AG04450 (cell line): ENCODE measurements at regions not wholly inside any gene's neighbourhood (a gene's known extent, or its start where the extent isn't known, plus 50 kb on each side); places are given as distances from the start of the nearest gene placed in this dataset.
"Not testable (repeated sequence)": the region's sequence is repeated elsewhere in the genome, so short reads cannot be mapped to it uniquely, and the experiment has no call there.

Experiments used
- CTCF ChIA-PET: fragments of 300-600, 350-600 bp; formaldehyde crosslinking; extraction: SDS; loops from one replicate; lab custom pipeline; 2022; ENCODE audit warnings: antibody characterized with exemption, inconsistent platforms; lab: Charles Lee
- POLR2A ChIA-PET: fragments of 350-600 bp; formaldehyde crosslinking; extraction: SDS; loops from one replicate; lab custom pipeline; 2021; ENCODE audit warnings: antibody characterized with exemption, inconsistent platforms; lab: Yijun Ruan, JAX
- DNase-seq: peaks from one replicate; pipeline ENCODE4 v3.0.0-alpha.2; 2011; ENCODE audit warnings: low read depth, low spot score
- H3K27ac ChIP-seq: one replicate; pipeline ENCODE4 v1.5.1; 2012; ENCODE audit warnings: low read depth, low read length, control low read depth
- H3K27me3 ChIP-seq: one replicate; pipeline ENCODE4 v1.6.0; 2012; ENCODE audit warnings: low read length; ENCODE audit not compliant: control insufficient read depth, insufficient read depth
- H3K4me3 ChIP-seq: 2 replicates; pipeline ENCODE4 v1.5.1; 2011; ENCODE audit warnings: mild to moderate bottlenecking, low read depth, low read length, control low read depth
- H3K9me3 ChIP-seq: 2 replicates; pipeline ENCODE4 v1.5.1; 2012; ENCODE audit warnings: low read length; ENCODE audit not compliant: control insufficient read depth, insufficient read depth
- TF ChIP-seq, protein P1 (sequence below): IDR thresholded peaks from 2 replicates; pipeline ENCODE4 v1.5.1; 2011; ENCODE audit warnings: low read depth, low read length, control low read depth, inconsistent platforms

- ChIA-PET POLR2A (no interaction called here), CTCF (interaction anchor here (1.1 kb wide), 1 partner anchor 500 kb away, joined by 3 read pairs; no protein-coding TSS in a partner anchor)
- no peak overlapping the region for H3K27ac ChIP-seq
- DNase-seq, result no peak
- H3K27me3 ChIP-seq, result no peaks in the 10 kb centered on the region
- no peaks in the 10 kb centered on the region; the same call in 1 of the 2 replicates for H3K9me3 ChIP-seq
- TF ChIP-seq, protein P1, sequence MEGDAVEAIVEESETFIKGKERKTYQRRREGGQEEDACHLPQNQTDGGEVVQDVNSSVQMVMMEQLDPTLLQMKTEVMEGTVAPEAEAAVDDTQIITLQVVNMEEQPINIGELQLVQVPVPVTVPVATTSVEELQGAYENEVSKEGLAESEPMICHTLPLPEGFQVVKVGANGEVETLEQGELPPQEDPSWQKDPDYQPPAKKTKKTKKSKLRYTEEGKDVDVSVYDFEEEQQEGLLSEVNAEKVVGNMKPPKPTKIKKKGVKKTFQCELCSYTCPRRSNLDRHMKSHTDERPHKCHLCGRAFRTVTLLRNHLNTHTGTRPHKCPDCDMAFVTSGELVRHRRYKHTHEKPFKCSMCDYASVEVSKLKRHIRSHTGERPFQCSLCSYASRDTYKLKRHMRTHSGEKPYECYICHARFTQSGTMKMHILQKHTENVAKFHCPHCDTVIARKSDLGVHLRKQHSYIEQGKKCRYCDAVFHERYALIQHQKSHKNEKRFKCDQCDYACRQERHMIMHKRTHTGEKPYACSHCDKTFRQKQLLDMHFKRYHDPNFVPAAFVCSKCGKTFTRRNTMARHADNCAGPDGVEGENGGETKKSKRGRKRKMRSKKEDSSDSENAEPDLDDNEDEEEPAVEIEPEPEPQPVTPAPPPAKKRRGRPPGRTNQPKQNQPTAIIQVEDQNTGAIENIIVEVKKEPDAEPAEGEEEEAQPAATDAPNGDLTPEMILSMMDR, result no peak
- no peak overlapping the region for H3K4me3 ChIP-seq
Measured at GRCh38 chr7:115177103-115177502, 255.2 kb downstream of the MDFIC start.

- CTCF ChIA-PET, H3K27me3 ChIP-seq, H3K9me3 ChIP-seq, DNase-seq, H3K4me3 ChIP-seq, POLR2A ChIA-PET, H3K27ac ChIP-seq: not testable (repeated sequence)
Measured at GRCh38 chr7:115172397-115172796, 250.5 kb downstream of the MDFIC start.

- no peak overlapping the region for H3K4me3 ChIP-seq
- DNase-seq, result no peak
- POLR2A ChIA-PET, result no interaction called here
- H3K27me3 ChIP-seq, result no peaks in the 10 kb centered on the region
- TF ChIP-seq, protein P1, result no peak
- CTCF ChIA-PET, result no interaction called here
- no peak overlapping the region for H3K27ac ChIP-seq
- no peaks in the 10 kb centered on the region for H3K9me3 ChIP-seq
Measured at GRCh38 chr7:115153769-115154477, 232.0 kb downstream of the MDFIC start.

DNA sequence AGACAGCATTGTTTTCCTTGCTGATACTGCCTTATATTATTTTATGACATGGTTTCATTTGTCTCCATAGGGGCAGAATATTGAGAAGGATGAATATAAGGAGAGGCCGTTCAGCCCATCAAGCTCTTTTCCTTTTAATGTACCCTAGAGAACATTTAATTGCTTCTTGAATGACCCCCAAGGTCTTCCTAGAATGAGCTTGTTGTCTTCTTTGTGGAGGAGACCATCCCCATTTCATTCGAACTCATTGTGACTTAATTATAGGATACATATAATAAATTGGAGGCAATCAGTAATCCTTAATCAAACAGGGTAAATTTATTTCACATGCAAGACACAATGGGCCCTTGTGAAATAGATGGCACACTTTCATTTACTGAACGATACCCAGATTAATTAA, 231.3 kb downstream of the MDFIC start:
- H3K4me3 ChIP-seq, result no peak overlapping the region
- no peaks in the 10 kb centered on the region for H3K27me3 ChIP-seq
- no peak overlapping the region for H3K27ac ChIP-seq
- ChIA-PET CTCF (interaction anchor here (0.9 kb wide), 1 partner anchor 698 kb away, joined by 3 read pairs; no protein-coding TSS in a partner anchor), POLR2A (no interaction called here)
- H3K9me3 ChIP-seq, result no peaks in the 10 kb centered on the region
- TF ChIP-seq, protein P1, result no peak
- no peak for DNase-seq

- no peak overlapping the region for H3K4me3 ChIP-seq
- TF ChIP-seq, protein P1, result no peak
- no peak overlapping the region for H3K27ac ChIP-seq
- ChIA-PET CTCF (interaction anchor here (0.6 kb wide), 1 partner anchor 39 kb away, joined by 6 read pairs; no protein-coding TSS in a partner anchor), POLR2A (no interaction called here)
- no peaks in the 10 kb centered on the region for H3K9me3 ChIP-seq
- no peak for DNase-seq
- no peaks in the 10 kb centered on the region for H3K27me3 ChIP-seq
Measured at GRCh38 chr7:115146148-115146547, 224.3 kb downstream of the MDFIC start.
